Fibroblast of lung (primary cell): ENCODE measurements at regions not wholly inside any gene's neighbourhood (a gene's known extent, or its start where the extent isn't known, plus 50 kb on each side); places are given as distances from the start of the nearest gene placed in this dataset.

Experiments
- EZH2 ChIP-seq: IDR thresholded peaks from 2 replicates; pipeline ENCODE4 v1.5.1; 2012; ENCODE audit warnings: low read length, control low read depth, mild to moderate bottlenecking; ENCODE audit errors: missing control alignments
- TF ChIP-seq, protein P1 (sequence below), 2 donors: IDR thresholded peaks in 1 of 2; conservative IDR thresholded peaks in 1 of 2; 1 replicate in 1 of 2; 2 replicates in 1 of 2; pipeline ENCODE4 v1.5.1; 2011 to 2012; ENCODE audit warnings: low read length in 2 of 2, control low read depth in 1 of 2, inconsistent platforms in 1 of 2, low read depth in 1 of 2, mild to moderate bottlenecking in 1 of 2

DNA sequence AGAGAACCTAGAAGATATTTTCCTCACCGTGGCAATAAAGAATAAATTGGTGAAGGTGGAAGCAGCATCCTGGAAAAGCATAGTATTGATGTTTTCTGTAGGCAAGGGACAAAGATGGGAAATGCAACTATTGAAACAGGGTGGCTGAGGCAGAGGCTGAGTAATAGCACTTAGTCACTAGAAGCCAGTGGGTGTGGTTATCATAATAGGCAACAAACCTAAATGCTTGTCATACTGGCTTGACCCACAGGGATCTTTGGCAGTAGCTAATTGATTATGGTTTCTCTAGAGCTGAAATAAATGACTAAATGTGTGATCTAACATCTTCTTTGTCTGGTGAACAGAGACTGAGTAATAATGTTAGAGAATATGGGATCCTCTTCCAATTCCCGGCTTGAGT lies 353.6 kb upstream of the RPS6KA3 start:
- TF ChIP-seq, protein P1, sequence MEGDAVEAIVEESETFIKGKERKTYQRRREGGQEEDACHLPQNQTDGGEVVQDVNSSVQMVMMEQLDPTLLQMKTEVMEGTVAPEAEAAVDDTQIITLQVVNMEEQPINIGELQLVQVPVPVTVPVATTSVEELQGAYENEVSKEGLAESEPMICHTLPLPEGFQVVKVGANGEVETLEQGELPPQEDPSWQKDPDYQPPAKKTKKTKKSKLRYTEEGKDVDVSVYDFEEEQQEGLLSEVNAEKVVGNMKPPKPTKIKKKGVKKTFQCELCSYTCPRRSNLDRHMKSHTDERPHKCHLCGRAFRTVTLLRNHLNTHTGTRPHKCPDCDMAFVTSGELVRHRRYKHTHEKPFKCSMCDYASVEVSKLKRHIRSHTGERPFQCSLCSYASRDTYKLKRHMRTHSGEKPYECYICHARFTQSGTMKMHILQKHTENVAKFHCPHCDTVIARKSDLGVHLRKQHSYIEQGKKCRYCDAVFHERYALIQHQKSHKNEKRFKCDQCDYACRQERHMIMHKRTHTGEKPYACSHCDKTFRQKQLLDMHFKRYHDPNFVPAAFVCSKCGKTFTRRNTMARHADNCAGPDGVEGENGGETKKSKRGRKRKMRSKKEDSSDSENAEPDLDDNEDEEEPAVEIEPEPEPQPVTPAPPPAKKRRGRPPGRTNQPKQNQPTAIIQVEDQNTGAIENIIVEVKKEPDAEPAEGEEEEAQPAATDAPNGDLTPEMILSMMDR (conservative IDR thresholded peaks at IDR 0.05 in 1 of 2, IDR thresholded peaks at IDR 0.05 in 1 of 2; ENCODE audit: low read depth in 1 of 2, low read length in 2 of 2) = no peak
- TF ChIP-seq EZH2 = no peak
